ENCODE measurements at regions not wholly inside any gene's neighbourhood (a gene's known extent, or its start where the extent isn't known, plus 50 kb on each side); places are given as distances from the start of the nearest gene placed in this dataset.

GRCh38 chr17:77741109-77741508 is 217.4 kb upstream of the TNRC6C start:
- ATAC-seq (peak; percentile 45), DNase-seq (peak in 8 of 9 donors; percentile 10 to 58 (median 30))
- Histone ChIP-seq H3K9me3 (ENCODE audit: control insufficient read depth in 2 of 3, low read length in 3 of 3) (no peaks in the 10 kb centered on the region), H3K36me3 (ENCODE audit: control insufficient read depth in 2 of 3, insufficient read depth in 3 of 3, low read length in 3 of 3) (no peaks in the 10 kb centered on the region), H3K4me1 (ENCODE audit: control insufficient read depth in 2 of 2, insufficient read depth in 2 of 2, low read length in 2 of 2) (no peaks in the 10 kb centered on the region), H3K4me3 (ENCODE audit: low read length) (no peak overlapping the region), H3K27ac (ENCODE audit: low read depth, low read length) (no peak overlapping the region), H3K27me3 (ENCODE audit: control insufficient read depth in 2 of 2, insufficient read depth in 2 of 2, low read length in 2 of 2) (no peaks in the 10 kb centered on the region)
- Mint-ChIP-seq H3K27ac (peak overlapping the region in 1 of 9 donors; percentile 33), H3K27me3 (peaks cover 0 to 11% (median 0%) of the 10 kb centered on the region in 5 donors), H3K9me3 (peaks cover 0 to 8% (median 0%) of the 10 kb centered on the region in 11 donors), H3K36me3 (no peaks in the 10 kb centered on the region), H3K4me1 (peaks cover 0 to 3% (median 0%) of the 10 kb centered on the region in 7 donors), H3K4me3 (no peak overlapping the region)
- POLR2A ChIA-PET, result interaction anchor here (0.6 to 1.2 kb wide), 3 partner anchors 22 to 265 kb away, joined by 3 to 4 read pairs (median 3); no protein-coding TSS in a partner anchor
- CTCF ChIA-PET, result interaction anchor here (0.7 to 1.3 kb wide), 2 partner anchors 199 to 312 kb away, joined by 3 to 10 read pairs; no protein-coding TSS in a partner anchor
- intact Hi-C loops (cut with micrococcal nuclease), result loop anchor here in 1 of 2 donors (1.0 kb wide), 2 partner anchors 96 to 199 kb away; no protein-coding TSS in a partner anchor

GRCh38 chr17:77742579-77742978 is 215.9 kb upstream of the TNRC6C start:
- CTCF ChIA-PET, result no interaction called here
- no peak for DNase-seq
- POLR2A ChIA-PET, result no interaction called here
- no peak overlapping the region for H3K27ac ChIP-seq (ENCODE audit: low read depth, low read length)
- H3K4me3 ChIP-seq (ENCODE audit: low read length), result no peak overlapping the region
- intact Hi-C loops (cut with micrococcal nuclease), result no loop called here
- Mint-ChIP-seq H3K4me3 (no peak overlapping the region), H3K9me3 (peaks cover 0 to 8% (median 0%) of the 10 kb centered on the region in 11 donors), H3K27me3 (peaks cover 0 to 11% (median 0%) of the 10 kb centered on the region in 5 donors), H3K27ac (no peak overlapping the region), H3K4me1 (peaks cover 0 to 3% (median 0%) of the 10 kb centered on the region in 7 donors), H3K36me3 (no peaks in the 10 kb centered on the region)
- H3K9me3 ChIP-seq (ENCODE audit: control insufficient read depth in 2 of 3, low read length in 3 of 3), result no peaks in the 10 kb centered on the region
- ATAC-seq, result no peak
- H3K27me3 ChIP-seq (ENCODE audit: control insufficient read depth in 2 of 2, insufficient read depth in 2 of 2, low read length in 2 of 2), result no peaks in the 10 kb centered on the region
- no peaks in the 10 kb centered on the region for H3K4me1 ChIP-seq (ENCODE audit: control insufficient read depth in 2 of 2, insufficient read depth in 2 of 2, low read length in 2 of 2)
- H3K36me3 ChIP-seq (ENCODE audit: control insufficient read depth in 2 of 3, insufficient read depth in 3 of 3, low read length in 3 of 3), result no peaks in the 10 kb centered on the region

- Mint-ChIP-seq H3K9me3 (peaks cover 0 to 8% (median 0%) of the 10 kb centered on the region in 11 donors), H3K27me3 (peaks cover 0 to 3% (median 0%) of the 10 kb centered on the region in 5 donors), H3K27ac (no peak overlapping the region), H3K4me3 (no peak overlapping the region), H3K36me3 (no peaks in the 10 kb centered on the region), H3K4me1 (peaks cover 0 to 3% (median 0%) of the 10 kb centered on the region in 7 donors)
- H3K4me3 ChIP-seq (ENCODE audit: low read length), result no peak overlapping the region
- H3K27me3 ChIP-seq (ENCODE audit: control insufficient read depth in 2 of 2, insufficient read depth in 2 of 2, low read length in 2 of 2), result no peaks in the 10 kb centered on the region
- DNase-seq (no peak), ATAC-seq (no peak)
- H3K9me3 ChIP-seq (ENCODE audit: control insufficient read depth in 2 of 3, low read length in 3 of 3), result no peaks in the 10 kb centered on the region
- ChIA-PET POLR2A (no interaction called here), CTCF (no interaction called here)
- intact Hi-C loops (cut with micrococcal nuclease), result no loop called here
- no peaks in the 10 kb centered on the region for H3K36me3 ChIP-seq (ENCODE audit: control insufficient read depth in 2 of 3, insufficient read depth in 3 of 3, low read length in 3 of 3)
- no peaks in the 10 kb centered on the region for H3K4me1 ChIP-seq (ENCODE audit: control insufficient read depth in 2 of 2, insufficient read depth in 2 of 2, low read length in 2 of 2)
- no peak overlapping the region for H3K27ac ChIP-seq (ENCODE audit: low read depth, low read length)
These were observed 214.2 kb upstream of the TNRC6C start for GRCh38 chr17:77744066-77744988.

- Mint-ChIP-seq H3K36me3 (no peaks in the 10 kb centered on the region), H3K9me3 (peaks cover 0 to 8% (median 0%) of the 10 kb centered on the region in 11 donors), H3K4me3 (no peak overlapping the region), H3K27ac (no peak overlapping the region), H3K27me3 (peaks cover 0 to 4% (median 0%) of the 10 kb centered on the region in 5 donors), H3K4me1 (peaks cover 0 to 3% (median 0%) of the 10 kb centered on the region in 7 donors)
- no peaks in the 10 kb centered on the region for H3K36me3 ChIP-seq (ENCODE audit: control insufficient read depth in 2 of 3, insufficient read depth in 3 of 3, low read length in 3 of 3)
- intact Hi-C loops (cut with micrococcal nuclease), result no loop called here
- no peaks in the 10 kb centered on the region for H3K4me1 ChIP-seq (ENCODE audit: control insufficient read depth in 2 of 2, insufficient read depth in 2 of 2, low read length in 2 of 2)
- no peaks in the 10 kb centered on the region for H3K27me3 ChIP-seq (ENCODE audit: control insufficient read depth in 2 of 2, insufficient read depth in 2 of 2, low read length in 2 of 2)
- POLR2A ChIA-PET, result interaction anchor here (0.5 kb wide), 1 partner anchor 62 kb away, joined by 3 read pairs; no protein-coding TSS in a partner anchor
- no peak for ATAC-seq
- no peaks in the 10 kb centered on the region for H3K9me3 ChIP-seq (ENCODE audit: control insufficient read depth in 2 of 3, low read length in 3 of 3)
- CTCF ChIA-PET, result no interaction called here
- no peak overlapping the region for H3K4me3 ChIP-seq (ENCODE audit: low read length)
- DNase-seq, result no peak
- H3K27ac ChIP-seq (ENCODE audit: low read depth, low read length), result no peak overlapping the region
These were observed 212.8 kb upstream of the TNRC6C start for GRCh38 chr17:77745702-77746101.

GRCh38 chr17:77746393-77746792 is 212.1 kb upstream of the TNRC6C start:
- ChIA-PET POLR2A (no interaction called here), CTCF (no interaction called here)
- no peak overlapping the region for H3K27ac ChIP-seq (ENCODE audit: low read depth, low read length)
- H3K4me1 ChIP-seq (ENCODE audit: control insufficient read depth in 2 of 2, insufficient read depth in 2 of 2, low read length in 2 of 2), result no peaks in the 10 kb centered on the region
- Mint-ChIP-seq H3K9me3 (peaks cover 0 to 8% (median 0%) of the 10 kb centered on the region in 11 donors), H3K4me1 (peaks cover 0 to 1% (median 0%) of the 10 kb centered on the region in 7 donors), H3K4me3 (no peak overlapping the region), H3K36me3 (no peaks in the 10 kb centered on the region), H3K27me3 (peaks cover 0 to 4% (median 0%) of the 10 kb centered on the region in 5 donors), H3K27ac (no peak overlapping the region)
- no peaks in the 10 kb centered on the region for H3K9me3 ChIP-seq (ENCODE audit: control insufficient read depth in 2 of 3, low read length in 3 of 3)
- no peak overlapping the region for H3K4me3 ChIP-seq (ENCODE audit: low read length)
- H3K27me3 ChIP-seq (ENCODE audit: control insufficient read depth in 2 of 2, insufficient read depth in 2 of 2, low read length in 2 of 2), result no peaks in the 10 kb centered on the region
- intact Hi-C loops (cut with micrococcal nuclease), result no loop called here
- ATAC-seq, result no peak
- no peaks in the 10 kb centered on the region for H3K36me3 ChIP-seq (ENCODE audit: control insufficient read depth in 2 of 3, insufficient read depth in 3 of 3, low read length in 3 of 3)
- no peak for DNase-seq

- Histone ChIP-seq H3K27me3 (ENCODE audit: control insufficient read depth in 2 of 2, insufficient read depth in 2 of 2, low read length in 2 of 2) (no peaks in the 10 kb centered on the region), H3K4me3 (ENCODE audit: low read length) (no peak overlapping the region), H3K4me1 (ENCODE audit: control insufficient read depth in 2 of 2, insufficient read depth in 2 of 2, low read length in 2 of 2) (no peaks in the 10 kb centered on the region), H3K9me3 (ENCODE audit: control insufficient read depth in 2 of 3, low read length in 3 of 3) (no peaks in the 10 kb centered on the region), H3K36me3 (ENCODE audit: control insufficient read depth in 2 of 3, insufficient read depth in 3 of 3, low read length in 3 of 3) (no peaks in the 10 kb centered on the region), H3K27ac (ENCODE audit: low read depth, low read length) (no peak overlapping the region)
- Mint-ChIP-seq H3K27me3 (peaks cover 0 to 4% (median 0%) of the 10 kb centered on the region in 5 donors), H3K4me1 (peaks cover 0 to 1% (median 0%) of the 10 kb centered on the region in 7 donors), H3K9me3 (peaks cover 0 to 8% (median 0%) of the 10 kb centered on the region in 11 donors), H3K4me3 (no peak overlapping the region), H3K36me3 (no peaks in the 10 kb centered on the region), H3K27ac (no peak overlapping the region)
- ATAC-seq (no peak), DNase-seq (no peak)
- intact Hi-C loops (cut with micrococcal nuclease), result no loop called here
- ChIA-PET CTCF (no interaction called here), POLR2A (interaction anchor here (0.6 kb wide), 1 partner anchor 845 kb away, joined by 3 read pairs; no protein-coding TSS in a partner anchor)
These were observed 211.5 kb upstream of the TNRC6C start for GRCh38 chr17:77746896-77747554.
